Keratinocyte (primary cell): ENCODE measurements at regions not wholly inside any gene's neighbourhood (a gene's known extent, or its start where the extent isn't known, plus 50 kb on each side); places are given as distances from the start of the nearest gene placed in this dataset.

Experiments
- DNase-seq: peaks from one replicate; pipeline ENCODE4 v3.0.0-alpha.2; 2011; ENCODE audit warnings: low read depth, missing footprints, low spot score
- FAIRE-seq: peaks from 2 replicates; lab custom pipeline; 2011; peaks lifted over from hg19 to GRCh38; lab: Jason Lieb, UNC
- H2AFZ ChIP-seq: 2 replicates; pipeline ENCODE4 v1.6.0; 2012; ENCODE audit warnings: low read length, control low read depth, inconsistent platforms; ENCODE audit not compliant: control insufficient read depth
- H3K27ac ChIP-seq: 2 replicates; pipeline ENCODE4 v1.5.1; 2011; ENCODE audit warnings: low read length; ENCODE audit not compliant: control insufficient read depth, insufficient read depth
- H3K27me3 ChIP-seq: 3 replicates; pipeline ENCODE4 v1.6.0; 2011; ENCODE audit warnings: low read length; ENCODE audit not compliant: control insufficient read depth, insufficient read depth; ENCODE audit errors: extremely low read depth
- H3K36me3 ChIP-seq, 2 experiments: 2 replicates in 1 of 2; 3 replicates in 1 of 2; pipeline ENCODE4 v1.5.1; 2011; ENCODE audit warnings: low read length in 2 of 2, mild to moderate bottlenecking in 1 of 2; ENCODE audit not compliant: control insufficient read depth in 2 of 2, insufficient read depth in 2 of 2; ENCODE audit errors: extremely low read depth in 1 of 2
- H3K4me1 ChIP-seq: 3 replicates; pipeline ENCODE4 v1.5.1; 2011; ENCODE audit warnings: low read length; ENCODE audit not compliant: control insufficient read depth, insufficient read depth; ENCODE audit errors: extremely low read depth
- H3K4me2 ChIP-seq: 3 replicates; pipeline ENCODE4 v1.6.0; 2011; ENCODE audit warnings: low read depth, low read length; ENCODE audit not compliant: control insufficient read depth, insufficient read depth; ENCODE audit errors: extremely low read depth
- H3K4me3 ChIP-seq, 3 experiments: fragments of 200-600 bp in 1 of 3; sonication (generic) in 1 of 3; 2 replicates in 2 of 3; 3 replicates in 1 of 3; pipeline ENCODE4 v1.5.1; 2011 to 2016; ENCODE audit warnings: low read length in 3 of 3, mild to moderate bottlenecking in 3 of 3, control low read depth in 2 of 3, inconsistent platforms in 1 of 3, low read depth in 1 of 3, mixed read lengths in 1 of 3, mixed run types in 1 of 3, moderate library complexity in 1 of 3; ENCODE audit not compliant: control insufficient read depth in 2 of 3, insufficient read depth in 2 of 3; ENCODE audit errors: extremely low read depth in 1 of 3
- H3K79me2 ChIP-seq: 2 replicates; pipeline ENCODE4 v1.6.0; 2012; ENCODE audit warnings: low read length; ENCODE audit not compliant: control insufficient read depth, insufficient read depth
- H3K9ac ChIP-seq: 3 replicates; pipeline ENCODE4 v1.6.0; 2011; ENCODE audit warnings: low read length; ENCODE audit not compliant: control insufficient read depth, insufficient read depth; ENCODE audit errors: extremely low read depth
- H3K9me1 ChIP-seq: 3 replicates; pipeline ENCODE4 v1.6.0; 2011; ENCODE audit warnings: low read length; ENCODE audit not compliant: control insufficient read depth, insufficient read depth; ENCODE audit errors: extremely low read depth
- H3K9me3 ChIP-seq: 2 replicates; pipeline ENCODE4 v1.5.1; 2012; ENCODE audit warnings: low read depth, low read length; ENCODE audit not compliant: control insufficient read depth
- H4K20me1 ChIP-seq: 3 replicates; pipeline ENCODE4 v1.6.0; 2011; ENCODE audit warnings: low read length; ENCODE audit not compliant: control insufficient read depth, insufficient read depth; ENCODE audit errors: extremely low read depth
- CTCF ChIP-seq, 3 experiments: IDR thresholded peaks in 1 of 3; conservative IDR thresholded peaks in 1 of 3; optimal IDR thresholded peaks in 1 of 3; 2 replicates in 2 of 3; 3 replicates in 1 of 3; pipeline versions ENCODE3 to v1.5.1; 2011; ENCODE audit warnings: low read length in 3 of 3, mild to moderate bottlenecking in 3 of 3, moderate library complexity in 2 of 3, control low read depth in 1 of 3, inconsistent platforms in 1 of 3; ENCODE audit not compliant: insufficient read depth in 2 of 3; ENCODE audit errors: extremely low read depth in 1 of 3
- EZH2 ChIP-seq: IDR thresholded peaks from one replicate; pipeline ENCODE4 v1.6.1; 2012; ENCODE audit warnings: inconsistent platforms, mild to moderate bottlenecking, low read length, moderate library complexity
- dilution Hi-C: fragments of 300-500 bp; cut with MboI; formaldehyde crosslinking; loops from one replicate; pipeline ENCODE4 v1.7.0; 2020; ENCODE audit warnings: low sequenced_read_pairs; ENCODE audit not compliant: extremely low pct_ligation_motif_present

DNA sequence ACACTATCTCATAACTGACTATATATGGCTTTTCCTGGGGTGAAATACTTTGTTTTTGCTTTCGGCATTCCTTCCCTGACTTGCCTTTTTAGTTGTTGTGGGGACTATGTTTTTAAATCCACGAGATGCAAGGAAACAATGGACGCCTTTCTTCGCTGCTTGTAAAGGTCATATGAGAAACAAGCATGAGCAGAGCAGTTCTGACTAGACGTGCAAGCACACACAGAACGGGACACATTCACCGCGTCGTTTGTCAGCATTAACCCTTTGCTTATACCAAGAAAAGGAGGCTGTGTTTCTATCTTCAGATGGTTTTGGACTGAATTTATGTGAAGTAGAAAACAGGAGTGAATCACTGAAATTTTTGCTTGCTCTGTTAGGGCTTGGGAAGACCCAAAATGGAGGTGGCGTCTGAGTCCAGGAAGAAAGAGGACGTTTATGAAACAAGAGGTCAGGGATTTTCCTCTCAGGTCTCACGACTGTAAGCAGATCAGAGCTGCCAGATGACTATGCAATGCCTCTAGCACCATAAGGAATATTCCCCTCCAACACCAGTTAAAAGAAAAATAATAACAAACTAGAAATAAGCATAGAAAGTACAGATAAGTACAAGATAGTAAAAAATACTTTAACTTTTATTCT is 358.9 kb downstream of the DLEU7 start:
- DNase-seq (no peak), FAIRE-seq (peak; percentile 63)
- Histone ChIP-seq H3K4me1 (no peaks in the 10 kb centered on the region), H3K9me1 (no peaks in the 10 kb centered on the region), H3K36me3 (no peaks in the 10 kb centered on the region), H3K27me3 (no peaks in the 10 kb centered on the region), H3K9ac (no peak overlapping the region), H4K20me1 (no peaks in the 10 kb centered on the region), H3K79me2 (no peaks in the 10 kb centered on the region), H3K27ac (no peak overlapping the region), H3K4me3 (no peak overlapping the region), H2AFZ (peak overlapping the region; percentile 52), H3K9me3 (no peaks in the 10 kb centered on the region), H3K4me2 (peak overlapping the region; percentile 12)
- dilution Hi-C loops, result no loop called here
- TF ChIP-seq EZH2 (no peak), CTCF (optimal IDR thresholded peaks at IDR 0.05 in 1 of 3, IDR thresholded peaks at IDR 0.05 in 1 of 3, conservative IDR thresholded peaks at IDR 0.05 in 1 of 3; ENCODE audit: extremely low read depth in 1 of 3, insufficient read depth in 2 of 3, low read length in 3 of 3) (no peak)

GRCh38 chr13:50485979-50486935 is 357.2 kb downstream of the DLEU7 start:
- H2AFZ ChIP-seq, result no peak overlapping the region
- no peak overlapping the region for H3K9ac ChIP-seq
- dilution Hi-C loops, result no loop called here
- H3K4me3 ChIP-seq, result no peak overlapping the region
- H3K36me3 ChIP-seq, result no peaks in the 10 kb centered on the region
- DNase-seq, result no peak
- H3K4me2 ChIP-seq, result no peak overlapping the region
- no peaks in the 10 kb centered on the region for H3K27me3 ChIP-seq
- TF ChIP-seq CTCF (optimal IDR thresholded peaks at IDR 0.05 in 1 of 3, IDR thresholded peaks at IDR 0.05 in 1 of 3, conservative IDR thresholded peaks at IDR 0.05 in 1 of 3; ENCODE audit: extremely low read depth in 1 of 3, insufficient read depth in 2 of 3, low read length in 3 of 3) (no peak), EZH2 (no peak)
- no peaks in the 10 kb centered on the region for H3K4me1 ChIP-seq
- no peaks in the 10 kb centered on the region for H3K79me2 ChIP-seq
- no peak overlapping the region for H3K27ac ChIP-seq
- no peaks in the 10 kb centered on the region for H3K9me3 ChIP-seq
- no peaks in the 10 kb centered on the region for H4K20me1 ChIP-seq
- FAIRE-seq, result no peak
- H3K9me1 ChIP-seq, result no peaks in the 10 kb centered on the region
